Ishikawa (cell line): ENCODE measurements at regions not wholly inside any gene's neighbourhood (a gene's known extent, or its start where the extent isn't known, plus 50 kb on each side); places are given as distances from the start of the nearest gene placed in this dataset.

Experiments used
- CEBPB ChIP-seq: IDR thresholded peaks from 2 replicates; pipeline ENCODE4 v1.6.1; 2012
- CREB1 ChIP-seq: IDR thresholded peaks from 2 replicates; pipeline ENCODE4 v1.6.1; 2012; ENCODE audit warnings: low read depth
- EGR1 ChIP-seq: IDR thresholded peaks from 2 replicates; pipeline ENCODE4 v1.6.1; 2012
- EP300 ChIP-seq: IDR thresholded peaks from 2 replicates; pipeline ENCODE4 v1.6.1; 2012; ENCODE audit warnings: borderline replicate concordance
- FOXM1 ChIP-seq: IDR thresholded peaks from 2 replicates; pipeline ENCODE4 v1.6.1; 2012; ENCODE audit warnings: low read depth, borderline replicate concordance
- MAX ChIP-seq: IDR thresholded peaks from 2 replicates; pipeline ENCODE4 v1.6.1; 2012
- RAD21 ChIP-seq: IDR thresholded peaks from 2 replicates; pipeline ENCODE4 v1.6.1; 2012; ENCODE audit warnings: low read depth
- REST ChIP-seq: IDR thresholded peaks from 2 replicates; pipeline ENCODE4 v1.6.1; 2012; ENCODE audit warnings: low read depth, mild to moderate bottlenecking
- TAF1 ChIP-seq: IDR thresholded peaks from 2 replicates; pipeline ENCODE4 v1.6.1; 2012; ENCODE audit warnings: low read depth, mild to moderate bottlenecking
- TCF12 ChIP-seq: IDR thresholded peaks from 2 replicates; pipeline ENCODE4 v1.6.1; 2012; ENCODE audit warnings: low read depth
- YY1 ChIP-seq: IDR thresholded peaks from 2 replicates; pipeline ENCODE4 v1.6.1; 2012; ENCODE audit warnings: low read depth
- ZBTB7A ChIP-seq: IDR thresholded peaks from 2 replicates; pipeline ENCODE4 v1.6.1; 2012; ENCODE audit warnings: low read depth

- TF ChIP-seq YY1 (no peak), CEBPB (no peak), REST (no peak), CREB1 (no peak), RAD21 (no peak), FOXM1 (no peak), EP300 (no peak), TCF12 (no peak), TAF1 (no peak), EGR1 (no peak), MAX (no peak), ZBTB7A (no peak)
Observed at GRCh38 chr1:2863648-2863963, 62.1 kb upstream of the TTC34 start.
